H54 (cell line): ENCODE measurements at regions not wholly inside any gene's neighbourhood (a gene's known extent, or its start where the extent isn't known, plus 50 kb on each side); places are given as distances from the start of the nearest gene placed in this dataset.
"Not testable (repeated sequence)": the region's sequence is repeated elsewhere in the genome, so short reads cannot be mapped to it uniquely, and the experiment has no call there.

Experiments
- DNase-seq: peaks from one replicate; pipeline ENCODE4 v3.0.0; 2011; ENCODE audit warnings: low spot score, mixed read lengths; ENCODE audit not compliant: insufficient read length
- FAIRE-seq: peaks from 3 replicates; lab custom pipeline; 2011; peaks lifted over from hg19 to GRCh38; lab: Jason Lieb, UNC

- not testable (repeated sequence) for DNase-seq, FAIRE-seq
Measured at GRCh38 chr16:16448423-16448822, 69.5 kb downstream of the NPIPA7 start.

- not testable (repeated sequence) for FAIRE-seq, DNase-seq
Measured at GRCh38 chr16:16449712-16450237, 70.8 kb downstream of the NPIPA7 start.

- not testable (repeated sequence) for DNase-seq, FAIRE-seq
Measured at GRCh38 chr16:16451721-16452410, 72.9 kb downstream of the NPIPA7 start.

DNA sequence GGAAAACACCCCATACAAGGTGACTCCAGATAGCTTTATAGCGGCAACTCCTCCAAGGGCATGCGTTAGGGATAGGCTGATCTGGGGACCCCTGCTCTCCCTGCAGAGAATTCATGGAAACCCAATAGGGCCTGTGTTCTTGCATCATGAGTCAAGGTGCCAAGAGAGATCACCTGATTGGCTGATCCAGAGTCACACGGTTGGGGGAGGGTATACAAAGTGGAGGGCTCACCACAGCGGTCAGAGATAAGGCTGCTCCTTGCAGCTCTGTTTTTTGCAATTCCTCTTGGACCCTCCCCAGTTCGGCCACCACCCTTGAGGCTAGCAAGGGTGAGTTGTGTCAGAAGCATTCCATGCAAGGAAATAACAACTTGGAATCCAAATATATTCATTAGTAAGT, 79.6 kb downstream of the NPIPA7 start:
- not testable (repeated sequence) for DNase-seq, FAIRE-seq

GRCh38 chr16:16463792-16464191, 84.9 kb downstream of the NPIPA7 start:
- DNase-seq, FAIRE-seq: not testable (repeated sequence)

- not testable (repeated sequence) for DNase-seq, FAIRE-seq
Measured at GRCh38 chr16:16488919-16489318, 110.0 kb downstream of the NPIPA7 start.

DNA sequence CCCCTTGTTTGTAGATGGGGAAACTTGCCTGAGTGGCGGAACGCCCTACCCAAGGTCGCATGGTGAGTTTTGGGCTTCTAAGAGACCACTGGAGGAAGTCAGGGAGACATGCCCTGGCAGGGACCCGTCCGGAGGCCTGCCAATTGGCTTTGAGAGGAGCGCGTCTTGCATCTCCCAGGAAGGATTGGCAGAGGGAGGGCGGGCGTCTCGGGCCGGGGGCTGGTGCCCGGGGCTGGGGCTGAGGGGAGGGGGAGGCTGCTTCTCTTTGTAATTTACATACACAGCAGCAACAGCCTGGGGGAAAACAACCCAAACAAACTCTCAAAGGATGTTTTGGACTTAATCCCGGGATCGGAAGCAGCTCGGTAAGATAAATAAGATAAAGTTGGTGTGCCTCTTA, 110.5 kb downstream of the NPIPA7 start:
- not testable (repeated sequence) for FAIRE-seq, DNase-seq

DNA sequence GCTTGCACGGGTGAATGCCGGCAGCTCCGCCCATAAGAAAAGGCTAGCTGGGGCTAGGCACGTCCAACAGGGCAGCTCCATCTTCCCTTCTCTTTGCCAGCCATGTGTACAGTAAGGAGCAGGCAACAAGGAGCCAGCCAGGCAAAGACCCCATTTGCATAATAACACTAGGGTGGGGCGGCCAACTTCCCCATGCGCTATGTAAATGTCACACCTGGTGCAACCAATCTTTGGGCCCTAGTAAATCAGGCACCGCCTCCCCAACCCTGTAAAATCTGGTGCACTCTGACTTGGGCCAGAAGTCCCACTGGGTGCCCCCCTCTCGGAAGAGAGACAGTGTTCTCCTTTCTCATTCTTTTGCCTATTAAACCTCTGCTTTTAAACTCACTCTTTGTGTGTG, 115.2 kb downstream of the NPIPA7 start:
- DNase-seq, FAIRE-seq: not testable (repeated sequence)

DNA sequence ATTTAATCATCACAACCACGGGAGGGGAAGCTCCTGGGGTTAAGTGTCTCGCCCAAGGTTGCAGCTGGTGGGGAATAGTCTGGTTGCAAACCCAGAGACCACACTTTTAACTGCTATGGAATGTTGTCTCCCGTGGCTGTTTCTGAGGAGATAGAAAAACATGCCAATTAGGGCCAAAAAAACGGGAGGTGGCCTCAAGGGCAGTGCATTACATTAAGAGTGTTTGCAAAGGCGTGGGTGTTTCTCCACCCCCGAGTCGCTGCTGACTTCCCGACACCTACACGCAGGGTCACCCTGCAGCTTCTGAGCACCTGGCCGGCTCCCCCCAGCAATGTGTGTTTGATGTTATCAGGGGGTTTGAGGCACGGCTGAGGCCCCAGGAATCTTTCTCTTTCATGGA, 116.1 kb downstream of the NPIPA7 start:
- FAIRE-seq, DNase-seq: not testable (repeated sequence)

DNA sequence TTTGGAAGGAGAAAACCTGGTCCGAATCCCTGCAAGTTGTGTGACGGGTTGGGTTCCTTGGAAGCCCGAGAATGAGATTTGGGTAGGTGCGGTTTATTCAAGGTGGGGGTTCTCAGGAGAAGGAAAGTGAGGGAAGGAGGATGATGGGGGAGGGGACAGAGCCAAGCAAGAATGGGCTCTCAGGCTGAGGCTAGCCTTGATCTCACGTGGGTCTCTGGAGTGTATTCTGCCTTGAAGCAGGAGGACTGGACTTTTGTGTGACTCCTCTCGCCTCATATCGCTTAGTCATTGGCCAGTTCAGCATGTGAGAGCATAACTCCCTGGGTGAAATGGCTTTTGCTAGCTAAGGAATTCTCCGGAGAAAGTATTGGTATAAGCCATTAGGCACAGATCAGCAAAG, 120.9 kb downstream of the NPIPA7 start:
- FAIRE-seq, DNase-seq: not testable (repeated sequence)

- DNase-seq, FAIRE-seq: not testable (repeated sequence)
Measured at GRCh38 chr16:16507041-16507440, 128.1 kb downstream of the NPIPA7 start.

GRCh38 chr16:16508344-16508743, 129.4 kb downstream of the NPIPA7 start:
- not testable (repeated sequence) for DNase-seq, FAIRE-seq

DNA sequence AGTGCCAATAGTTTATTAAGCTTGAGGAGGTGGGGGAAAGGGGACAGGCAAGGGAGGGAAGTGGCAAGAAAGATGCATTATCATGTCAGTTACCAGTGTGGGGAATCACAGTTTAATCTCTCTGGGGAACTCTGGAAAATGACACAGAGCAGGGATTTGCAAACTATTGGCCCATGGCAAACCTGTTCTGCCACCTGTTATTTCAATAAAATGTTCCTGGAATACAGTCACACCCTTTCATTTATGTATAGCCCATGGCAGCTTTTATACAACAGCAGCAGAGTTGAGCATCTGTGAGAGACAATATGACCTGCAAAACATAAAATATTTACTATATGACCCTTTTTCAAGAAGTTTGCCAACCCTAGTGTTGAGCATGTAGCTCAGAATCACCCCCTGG, 140.5 kb downstream of the NPIPA7 start:
- not testable (repeated sequence) for DNase-seq, FAIRE-seq

DNA sequence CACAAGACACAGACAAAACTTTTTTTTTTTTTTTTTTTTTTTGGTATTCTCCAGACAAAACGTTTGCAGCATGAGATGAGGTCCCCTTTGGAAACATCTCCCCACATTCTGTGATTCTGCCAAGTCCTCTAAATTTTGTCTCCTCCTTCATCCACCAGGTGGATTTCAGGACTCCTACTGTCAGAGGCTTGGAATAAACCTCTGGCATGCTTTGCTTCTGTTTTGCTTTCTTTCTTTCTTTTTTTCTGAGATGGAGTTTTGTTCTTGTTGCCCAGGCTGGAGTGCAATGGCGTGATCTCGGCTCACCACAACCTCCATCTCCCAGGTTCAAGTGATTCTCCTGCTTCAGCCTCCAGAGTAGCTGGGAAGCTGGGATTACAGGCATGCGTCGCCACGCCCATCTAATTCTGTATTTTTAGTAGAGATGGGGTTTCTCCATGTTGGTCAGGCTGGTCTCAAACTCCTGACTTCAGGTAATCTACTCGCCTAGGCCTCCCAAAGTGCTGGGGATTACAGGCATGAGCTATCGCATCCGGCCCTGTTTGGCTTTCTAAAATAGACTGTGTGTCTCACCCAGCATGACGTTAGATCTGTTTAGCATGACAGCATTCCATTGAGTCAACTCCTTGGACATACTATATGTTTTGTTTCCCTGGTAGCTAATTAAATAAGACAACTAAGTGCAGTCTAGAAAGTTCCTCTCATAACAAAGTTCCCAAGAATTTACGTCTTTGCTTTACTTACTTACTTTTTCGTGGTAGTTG, 142.5 kb downstream of the NPIPA7 start:
- not testable (repeated sequence) for FAIRE-seq

GRCh38 chr16:16526998-16527397, 148.1 kb downstream of the NPIPA7 start:
- DNase-seq, FAIRE-seq: not testable (repeated sequence)

More for the DNA sequence above, 142.5 kb downstream of the NPIPA7 start:
- not testable (repeated sequence) for DNase-seq

DNA sequence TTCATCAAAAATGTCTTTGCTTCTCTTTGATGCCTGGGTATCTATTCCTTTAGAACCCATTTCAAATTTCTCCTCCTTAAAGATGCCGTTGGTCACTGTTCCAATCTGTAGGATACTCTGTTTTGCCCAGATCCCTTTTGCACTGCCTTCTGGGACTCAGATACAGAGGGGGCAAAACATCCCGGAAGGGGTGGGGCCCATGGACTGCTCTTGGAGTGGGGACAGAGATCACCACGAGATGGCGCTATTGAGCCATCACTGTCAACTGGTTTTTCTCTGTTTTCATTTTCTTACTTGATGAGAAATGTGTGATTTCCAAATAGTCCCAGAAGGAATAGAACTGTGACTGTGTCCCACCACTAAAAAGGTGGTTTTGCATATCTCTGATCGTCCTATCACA, 151.8 kb downstream of the NPIPA7 start:
- peak; percentile 69 for FAIRE-seq
- not testable (repeated sequence) for DNase-seq

- not testable (repeated sequence) for FAIRE-seq, DNase-seq
Measured at GRCh38 chr16:16535565-16535964, 156.6 kb downstream of the NPIPA7 start.

DNA sequence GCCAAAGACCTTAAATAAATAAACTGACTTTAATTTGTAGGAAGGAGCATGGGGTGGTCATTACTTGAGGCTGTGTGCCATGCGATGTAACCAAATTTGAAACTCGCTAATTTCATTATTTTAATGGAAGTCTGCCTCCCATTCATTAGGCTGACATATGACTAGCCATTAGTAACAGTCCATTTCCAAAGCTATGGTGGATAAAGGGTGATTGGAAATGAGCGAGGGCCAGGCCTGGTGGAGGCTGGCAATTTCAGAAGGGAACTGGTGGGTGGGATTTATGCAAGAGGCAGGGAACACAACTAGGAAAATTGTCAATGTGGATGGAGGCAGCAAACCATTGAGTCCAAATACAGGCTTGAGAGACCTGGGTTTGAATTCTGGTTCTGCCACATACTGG, 157.2 kb downstream of the NPIPA7 start:
- not testable (repeated sequence) for DNase-seq, FAIRE-seq

GRCh38 chr16:16549710-16550109, 170.8 kb downstream of the NPIPA7 start:
- FAIRE-seq = not testable (repeated sequence)

GRCh38 chr16:16550824-16551223, 171.9 kb downstream of the NPIPA7 start:
- not testable (repeated sequence) for DNase-seq, FAIRE-seq

More at GRCh38 chr16:16549710-16550109, 170.8 kb downstream of the NPIPA7 start:
- not testable (repeated sequence) for DNase-seq
